Liver (tissue), 3 donors: ENCODE measurements at regions not wholly inside any gene's neighbourhood (a gene's known extent, or its start where the extent isn't known, plus 50 kb on each side); places are given as distances from the start of the nearest gene placed in this dataset.

Experiments used
- FOXA1 ChIP-seq: IDR thresholded peaks from 2 replicates; pipeline ENCODE4 v1.6.1; 2016; ENCODE audit warnings: antibody characterized with exemption
- JUND ChIP-seq, 2 donors: IDR thresholded peaks; 2 replicates each; pipeline ENCODE4 v1.6.1; 2016; ENCODE audit warnings: antibody characterized with exemption in 2 of 2
- TF ChIP-seq, protein P1 (sequence below): IDR thresholded peaks from 2 replicates; pipeline ENCODE4 v1.6.1; 2016; ENCODE audit warnings: antibody characterized with exemption, mild to moderate bottlenecking
- TF ChIP-seq, protein P2 (sequence below): fragments of 150-350 bp; IDR thresholded peaks from 2 replicates; pipeline ENCODE4 v1.5.1; 2017; ENCODE audit warnings: improper control_type of control experiment, low read depth, low read length; ENCODE audit not compliant: missing input control
- TF ChIP-seq, protein P3 (sequence below): IDR thresholded peaks from 2 replicates; pipeline ENCODE4 v1.6.1; 2016; ENCODE audit warnings: antibody characterized with exemption
- donor health status: healthy.
- donor health status: healthy.

- TF ChIP-seq, protein P1, sequence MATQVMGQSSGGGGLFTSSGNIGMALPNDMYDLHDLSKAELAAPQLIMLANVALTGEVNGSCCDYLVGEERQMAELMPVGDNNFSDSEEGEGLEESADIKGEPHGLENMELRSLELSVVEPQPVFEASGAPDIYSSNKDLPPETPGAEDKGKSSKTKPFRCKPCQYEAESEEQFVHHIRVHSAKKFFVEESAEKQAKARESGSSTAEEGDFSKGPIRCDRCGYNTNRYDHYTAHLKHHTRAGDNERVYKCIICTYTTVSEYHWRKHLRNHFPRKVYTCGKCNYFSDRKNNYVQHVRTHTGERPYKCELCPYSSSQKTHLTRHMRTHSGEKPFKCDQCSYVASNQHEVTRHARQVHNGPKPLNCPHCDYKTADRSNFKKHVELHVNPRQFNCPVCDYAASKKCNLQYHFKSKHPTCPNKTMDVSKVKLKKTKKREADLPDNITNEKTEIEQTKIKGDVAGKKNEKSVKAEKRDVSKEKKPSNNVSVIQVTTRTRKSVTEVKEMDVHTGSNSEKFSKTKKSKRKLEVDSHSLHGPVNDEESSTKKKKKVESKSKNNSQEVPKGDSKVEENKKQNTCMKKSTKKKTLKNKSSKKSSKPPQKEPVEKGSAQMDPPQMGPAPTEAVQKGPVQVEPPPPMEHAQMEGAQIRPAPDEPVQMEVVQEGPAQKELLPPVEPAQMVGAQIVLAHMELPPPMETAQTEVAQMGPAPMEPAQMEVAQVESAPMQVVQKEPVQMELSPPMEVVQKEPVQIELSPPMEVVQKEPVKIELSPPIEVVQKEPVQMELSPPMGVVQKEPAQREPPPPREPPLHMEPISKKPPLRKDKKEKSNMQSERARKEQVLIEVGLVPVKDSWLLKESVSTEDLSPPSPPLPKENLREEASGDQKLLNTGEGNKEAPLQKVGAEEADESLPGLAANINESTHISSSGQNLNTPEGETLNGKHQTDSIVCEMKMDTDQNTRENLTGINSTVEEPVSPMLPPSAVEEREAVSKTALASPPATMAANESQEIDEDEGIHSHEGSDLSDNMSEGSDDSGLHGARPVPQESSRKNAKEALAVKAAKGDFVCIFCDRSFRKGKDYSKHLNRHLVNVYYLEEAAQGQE, result no peak
- TF ChIP-seq, protein P2, sequence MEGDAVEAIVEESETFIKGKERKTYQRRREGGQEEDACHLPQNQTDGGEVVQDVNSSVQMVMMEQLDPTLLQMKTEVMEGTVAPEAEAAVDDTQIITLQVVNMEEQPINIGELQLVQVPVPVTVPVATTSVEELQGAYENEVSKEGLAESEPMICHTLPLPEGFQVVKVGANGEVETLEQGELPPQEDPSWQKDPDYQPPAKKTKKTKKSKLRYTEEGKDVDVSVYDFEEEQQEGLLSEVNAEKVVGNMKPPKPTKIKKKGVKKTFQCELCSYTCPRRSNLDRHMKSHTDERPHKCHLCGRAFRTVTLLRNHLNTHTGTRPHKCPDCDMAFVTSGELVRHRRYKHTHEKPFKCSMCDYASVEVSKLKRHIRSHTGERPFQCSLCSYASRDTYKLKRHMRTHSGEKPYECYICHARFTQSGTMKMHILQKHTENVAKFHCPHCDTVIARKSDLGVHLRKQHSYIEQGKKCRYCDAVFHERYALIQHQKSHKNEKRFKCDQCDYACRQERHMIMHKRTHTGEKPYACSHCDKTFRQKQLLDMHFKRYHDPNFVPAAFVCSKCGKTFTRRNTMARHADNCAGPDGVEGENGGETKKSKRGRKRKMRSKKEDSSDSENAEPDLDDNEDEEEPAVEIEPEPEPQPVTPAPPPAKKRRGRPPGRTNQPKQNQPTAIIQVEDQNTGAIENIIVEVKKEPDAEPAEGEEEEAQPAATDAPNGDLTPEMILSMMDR, result no peak
- TF ChIP-seq FOXA1 (no peak), JUND (IDR thresholded peaks at IDR 0.05) (no peak)
- TF ChIP-seq, protein P3, sequence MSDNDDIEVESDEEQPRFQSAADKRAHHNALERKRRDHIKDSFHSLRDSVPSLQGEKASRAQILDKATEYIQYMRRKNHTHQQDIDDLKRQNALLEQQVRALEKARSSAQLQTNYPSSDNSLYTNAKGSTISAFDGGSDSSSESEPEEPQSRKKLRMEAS, result no peak
These were observed 487.0 kb upstream of the BTBD3 start for GRCh38 chr20:11430652-11431051.
